CMK (cell line): ENCODE measurements at regions not wholly inside any gene's neighbourhood (a gene's known extent, or its start where the extent isn't known, plus 50 kb on each side); places are given as distances from the start of the nearest gene placed in this dataset.

Experiments used
- DNase-seq: peaks from one replicate; pipeline ENCODE4 v3.0.0-alpha.2; 2010; ENCODE audit warnings: low read depth

DNA sequence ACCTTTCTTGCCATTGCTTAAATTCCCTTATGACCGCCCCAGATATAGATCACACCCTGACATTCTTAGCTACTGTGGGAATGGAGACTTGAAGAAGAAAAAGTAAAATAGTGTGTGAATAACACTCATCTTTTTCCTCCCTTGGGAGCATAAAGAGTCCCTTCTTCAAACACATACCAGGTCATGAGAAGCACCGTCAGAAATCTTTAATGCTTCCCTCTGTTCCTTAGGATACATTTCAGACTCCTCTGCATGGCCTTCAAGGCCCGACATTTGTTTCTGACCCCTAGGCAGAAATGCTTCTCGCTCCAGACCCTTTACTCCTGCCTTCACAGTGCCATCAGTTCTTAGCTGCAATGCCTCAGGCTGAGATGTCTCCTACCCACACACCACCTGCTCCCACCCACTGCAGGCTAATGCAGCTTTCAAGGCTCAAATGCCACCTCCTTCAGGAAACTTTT, 143.8 kb upstream of the IL12A start:
- no peak for DNase-seq

DNA sequence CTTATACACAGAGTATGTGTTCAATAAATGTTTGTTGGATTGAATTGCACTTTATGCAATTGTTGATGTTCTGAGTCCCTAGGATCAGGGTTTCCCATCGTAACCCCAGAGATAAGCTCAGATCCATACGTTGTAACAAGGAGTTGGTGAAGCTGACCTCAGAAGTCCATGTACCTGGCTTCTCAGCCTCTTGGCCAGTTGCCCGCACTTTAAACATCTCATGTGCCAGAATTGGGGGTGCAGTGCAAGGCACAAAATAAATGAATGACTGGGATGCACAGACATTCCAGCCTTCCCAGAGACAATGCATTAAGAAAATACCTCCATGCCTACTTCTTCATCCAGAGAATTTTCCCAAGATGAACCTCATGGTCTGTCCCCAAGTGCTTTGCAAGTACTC, 142.9 kb upstream of the IL12A start:
- DNase-seq = no peak

DNA sequence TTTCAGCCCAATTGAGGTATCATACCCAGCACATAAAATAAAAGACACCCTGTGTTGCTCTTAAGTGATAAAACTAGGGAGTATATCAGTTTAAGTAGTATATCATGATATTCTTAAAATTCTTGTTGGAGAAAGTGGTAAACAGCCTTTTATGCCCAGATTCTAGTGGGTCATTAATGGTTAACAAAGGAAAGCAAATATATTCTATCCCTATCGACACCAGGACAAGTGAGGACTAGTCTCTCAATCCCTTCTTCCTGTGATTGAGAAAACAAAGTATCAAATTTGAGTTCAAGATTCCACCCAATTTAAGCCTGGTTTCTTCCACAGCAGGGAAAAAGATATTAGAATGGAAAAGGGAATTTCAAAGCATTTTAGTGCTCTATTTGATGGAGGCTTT, 142.4 kb upstream of the IL12A start:
- no peak for DNase-seq

DNA sequence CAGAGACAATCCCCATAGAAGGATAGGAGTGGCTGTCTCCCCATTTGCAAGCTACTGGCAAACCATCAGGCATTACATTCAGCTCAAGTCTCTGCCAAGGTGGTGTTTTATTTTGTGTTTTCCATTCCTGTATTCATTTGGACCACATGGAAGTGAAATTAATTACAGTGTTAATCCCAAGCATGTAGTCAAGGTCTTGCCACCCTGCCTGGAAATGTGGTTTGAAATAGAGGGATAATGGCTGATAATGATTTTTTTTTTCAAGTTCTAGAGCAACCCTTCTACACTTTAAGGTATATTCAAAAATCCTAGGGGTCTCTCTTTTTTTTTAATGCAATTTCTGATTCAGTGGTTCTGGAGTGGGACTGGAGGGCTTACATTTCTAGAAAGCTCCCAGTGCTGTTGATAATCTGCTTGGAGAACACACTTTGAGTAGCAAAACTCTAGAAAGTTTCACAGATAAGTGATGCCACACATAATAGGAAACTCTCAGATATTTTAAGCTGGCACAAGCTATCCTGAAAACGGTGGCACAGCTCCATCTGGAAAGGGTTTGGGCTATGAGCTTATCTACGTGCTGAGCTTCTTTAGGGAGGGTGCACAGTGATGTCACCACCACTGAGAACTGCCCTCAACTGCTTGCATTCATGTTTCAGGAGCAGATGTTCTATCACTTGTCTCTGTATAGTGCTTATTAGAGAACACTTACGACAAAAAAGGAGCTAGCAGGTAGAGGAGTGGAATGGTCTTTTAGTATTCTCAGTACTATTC, 140.1 kb upstream of the IL12A start:
- DNase-seq = no peak

DNA sequence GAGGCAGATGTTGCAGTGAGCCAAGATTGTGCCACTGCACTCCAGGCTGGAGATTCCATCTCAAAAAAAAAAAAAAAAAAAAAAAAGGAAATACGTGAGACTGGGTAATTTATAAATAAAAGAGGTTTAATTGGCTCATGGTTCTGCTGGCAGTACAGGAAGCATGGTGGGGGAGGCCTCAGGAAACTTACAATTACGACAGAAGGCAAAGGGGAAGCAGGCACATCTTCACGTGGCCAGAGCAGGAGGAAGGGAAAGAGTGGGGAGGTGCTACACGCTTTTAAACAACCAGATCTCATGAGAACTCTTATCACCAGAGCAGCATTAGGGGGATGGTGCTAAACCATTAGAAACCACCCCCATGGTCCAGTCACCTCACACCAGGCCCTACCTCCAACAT, 138.2 kb upstream of the IL12A start:
- DNase-seq = no peak

DNA sequence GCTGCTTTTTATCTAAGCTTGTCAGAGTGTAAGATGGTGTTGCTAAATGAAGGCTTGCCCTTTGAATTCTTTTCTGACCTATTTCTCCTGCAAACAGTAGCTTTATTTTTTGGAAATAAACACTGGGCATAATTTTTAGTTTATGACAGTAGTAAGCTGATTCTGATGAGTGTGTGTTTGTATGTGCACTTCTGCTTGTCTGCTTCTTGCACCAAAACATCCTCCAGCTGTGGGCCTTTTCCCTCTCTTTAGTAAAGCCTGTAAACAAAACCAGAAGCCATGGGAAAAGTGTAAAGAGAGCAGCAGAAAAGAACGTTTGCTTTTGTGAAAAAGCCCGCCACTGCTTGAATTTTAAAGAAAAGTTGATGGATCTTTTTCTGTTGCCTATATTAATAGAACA, 136.4 kb upstream of the IL12A start:
- no peak for DNase-seq

DNA sequence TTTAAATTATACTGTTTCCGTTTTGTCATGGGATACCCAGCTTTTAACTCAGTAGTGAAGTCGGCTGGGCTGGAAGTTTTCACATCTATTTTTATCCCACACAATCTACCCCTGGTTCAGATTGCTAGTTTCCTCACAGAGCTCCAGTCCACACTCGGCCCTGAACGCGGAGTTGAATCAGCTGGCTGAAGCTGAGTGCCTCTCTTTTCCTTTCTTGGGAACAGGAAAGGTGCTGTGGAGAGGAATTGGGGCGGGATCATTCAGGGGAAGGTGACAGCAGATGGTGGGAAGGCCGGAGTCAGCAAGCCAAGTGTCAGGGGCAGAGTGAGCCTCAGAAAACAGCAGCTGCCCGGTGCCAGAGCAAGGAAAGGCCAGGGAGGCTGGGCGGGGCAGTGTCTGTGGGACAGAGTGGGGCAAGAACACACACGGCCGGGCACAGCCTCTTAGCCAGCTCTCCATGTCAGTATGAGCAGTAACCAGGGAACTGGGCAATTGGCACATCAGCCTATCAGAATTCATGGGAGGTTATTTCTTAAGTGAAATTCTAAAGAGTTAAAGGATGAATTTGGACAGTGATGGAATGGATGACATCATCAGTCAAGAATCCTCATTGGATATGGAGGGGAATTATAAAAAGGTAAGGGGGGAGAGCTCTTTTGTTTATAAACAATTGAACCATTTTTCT, 135.7 kb upstream of the IL12A start:
- DNase-seq = no peak

DNA sequence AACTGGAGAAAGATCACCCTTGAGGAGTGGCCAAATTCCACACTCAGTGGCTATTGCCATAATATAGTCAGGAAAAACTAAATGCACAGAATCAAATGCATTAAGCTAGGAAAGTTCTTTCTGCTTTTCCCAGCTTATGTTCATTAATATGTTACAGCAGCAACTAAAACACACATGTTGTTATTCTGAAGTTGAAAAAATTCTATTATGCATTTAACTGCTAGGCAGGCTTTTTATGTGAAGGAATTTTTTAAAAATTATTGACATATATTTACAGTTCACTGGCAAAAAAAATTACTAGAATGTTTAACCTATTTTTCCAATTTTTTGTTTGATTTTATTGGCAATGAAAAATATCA, 135.2 kb upstream of the IL12A start:
- no peak for DNase-seq

DNA sequence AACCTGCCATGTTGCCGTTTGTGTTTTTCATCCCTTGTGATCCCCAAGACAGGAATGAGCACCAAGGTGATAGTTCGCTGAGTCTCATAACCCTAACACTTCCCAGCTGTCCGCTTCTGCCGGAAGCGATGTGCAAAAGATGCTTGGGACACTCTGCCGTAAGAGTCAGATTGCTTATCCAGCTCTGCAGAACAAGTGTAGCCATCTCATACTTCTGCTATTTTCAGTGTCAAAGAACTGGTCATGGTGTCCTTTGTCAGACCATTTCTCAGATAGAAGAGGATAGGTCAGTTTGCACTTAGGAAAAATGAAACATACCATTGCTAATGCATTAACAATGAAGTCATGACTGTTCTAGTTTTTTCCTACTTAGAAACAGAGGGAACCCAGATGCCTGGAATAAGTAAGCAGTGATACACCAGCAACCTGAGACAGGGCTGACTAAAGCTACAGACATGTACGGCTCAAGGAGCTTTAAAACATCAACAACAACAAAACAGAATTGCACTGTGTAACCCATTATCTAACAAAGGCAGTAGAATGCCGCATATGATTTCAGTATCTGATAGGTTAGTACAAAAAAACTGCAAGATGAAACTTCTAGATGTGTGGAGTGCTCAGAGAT, 134.0 kb upstream of the IL12A start:
- no peak for DNase-seq

DNA sequence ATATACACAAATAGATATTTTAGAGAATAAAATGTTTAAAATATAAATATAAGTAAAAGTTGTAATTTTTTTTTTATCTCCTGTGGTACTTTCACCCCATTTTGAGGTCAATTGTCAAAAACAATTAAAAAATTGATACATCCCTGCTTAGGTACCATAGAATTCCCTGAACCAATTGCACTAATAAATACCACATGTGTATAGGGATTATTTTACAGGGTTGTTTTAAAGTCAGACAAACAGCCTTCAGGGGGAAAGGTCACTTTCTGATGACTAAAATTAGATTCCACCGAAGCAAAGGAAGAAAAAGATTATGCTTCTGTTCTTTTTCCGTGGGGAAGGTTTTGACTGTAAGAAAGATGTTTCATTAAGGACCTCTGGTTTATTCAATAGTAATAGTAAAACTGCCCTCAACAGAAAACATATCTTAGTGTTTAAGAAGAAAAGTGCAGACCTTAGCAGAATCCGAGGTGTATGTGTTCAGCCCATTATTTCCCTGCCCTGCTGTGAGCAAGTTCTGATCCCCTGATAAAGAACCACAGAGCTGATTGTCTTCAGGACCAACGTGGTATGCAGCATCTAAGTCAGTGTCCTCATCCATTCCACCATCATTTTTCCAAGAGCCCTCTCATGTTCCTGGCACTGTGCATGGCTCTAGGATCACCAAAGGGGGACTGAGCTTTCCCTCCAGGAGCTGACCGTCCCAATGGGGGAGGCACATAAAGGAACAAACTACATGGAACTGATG, 132.9 kb upstream of the IL12A start:
- no peak for DNase-seq

DNA sequence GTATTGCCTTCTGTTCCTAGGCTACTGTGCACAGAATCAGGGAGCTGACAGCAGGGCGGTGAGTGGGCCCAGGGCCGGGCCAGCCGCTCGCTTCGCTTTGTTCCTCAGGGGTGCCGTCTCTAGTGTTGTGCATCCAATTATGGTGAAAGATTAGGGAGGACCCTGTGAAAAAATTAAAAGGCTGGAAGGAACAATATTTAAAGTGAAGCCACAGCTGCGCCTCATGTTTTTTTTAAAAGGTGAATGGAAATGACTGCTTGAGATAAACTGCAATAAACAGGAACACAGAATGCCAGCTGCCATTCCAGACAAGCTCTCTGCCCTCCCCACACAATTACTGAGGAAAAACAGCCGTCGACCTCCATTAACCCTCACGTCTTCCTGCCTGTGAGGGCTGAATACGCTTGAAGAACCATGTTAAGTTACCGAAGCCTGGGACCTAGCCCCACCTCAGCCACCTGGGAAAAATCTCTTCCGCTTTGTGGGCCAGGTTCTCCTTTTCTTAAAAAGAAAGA, 132.0 kb upstream of the IL12A start:
- no peak for DNase-seq

DNA sequence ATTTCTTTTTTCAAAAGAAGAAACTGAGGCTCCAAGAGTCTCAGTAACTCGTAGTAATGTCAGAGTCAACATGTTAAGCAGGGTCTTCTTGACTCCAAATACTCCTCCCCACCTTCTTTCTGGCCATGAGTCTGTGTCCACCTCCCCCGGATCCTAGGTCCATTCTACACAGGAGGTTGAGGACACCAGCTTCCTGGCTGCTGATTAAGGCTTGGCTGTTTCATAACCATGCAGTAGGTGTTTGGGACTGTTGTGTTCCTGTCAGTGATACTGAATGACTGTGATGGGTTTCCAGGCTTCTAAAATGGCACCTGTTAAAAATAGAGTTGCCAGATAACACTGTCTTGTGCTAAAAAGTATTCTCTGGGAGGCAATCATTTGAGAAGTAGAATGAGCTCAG, 130.8 kb upstream of the IL12A start:
- no peak for DNase-seq

DNA sequence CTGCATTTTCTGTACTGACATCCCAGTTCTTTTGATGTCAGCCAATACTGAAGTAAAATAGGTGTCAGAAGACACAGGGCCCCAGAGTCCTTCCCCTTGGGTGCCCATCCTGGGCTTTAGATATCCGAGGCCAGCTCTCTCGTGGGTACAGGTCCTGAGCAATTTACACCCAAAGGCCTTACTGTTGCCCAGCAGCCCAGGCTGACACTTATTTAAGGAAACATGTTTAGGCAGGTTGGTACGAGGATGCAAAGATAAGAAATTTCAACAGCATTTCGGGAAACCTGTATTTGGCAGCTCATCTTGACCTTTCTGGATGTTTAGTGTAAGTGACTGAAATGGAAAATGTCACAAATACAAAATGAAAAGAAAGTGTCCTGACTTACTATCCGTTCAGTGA, 130.0 kb upstream of the IL12A start:
- DNase-seq = no peak

DNA sequence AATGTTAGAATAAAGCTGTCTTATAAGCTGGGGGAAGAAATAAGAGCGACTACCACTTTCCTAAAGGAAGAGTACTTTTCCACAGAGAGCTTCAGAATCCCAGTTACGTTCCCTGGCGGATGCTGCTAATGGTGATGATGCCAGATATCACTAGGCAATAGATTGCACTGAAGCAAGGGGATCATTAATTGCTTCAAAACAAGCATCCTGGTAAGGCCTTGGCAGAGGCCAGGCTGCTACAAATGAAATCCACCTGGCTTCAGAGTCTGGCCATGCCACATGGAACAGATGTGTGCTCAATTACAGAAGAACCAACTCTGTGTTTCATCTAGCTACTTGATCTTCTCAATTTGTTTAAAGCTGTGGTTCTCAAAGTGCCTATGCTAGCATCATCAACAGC, 129.2 kb upstream of the IL12A start:
- DNase-seq = no peak

DNA sequence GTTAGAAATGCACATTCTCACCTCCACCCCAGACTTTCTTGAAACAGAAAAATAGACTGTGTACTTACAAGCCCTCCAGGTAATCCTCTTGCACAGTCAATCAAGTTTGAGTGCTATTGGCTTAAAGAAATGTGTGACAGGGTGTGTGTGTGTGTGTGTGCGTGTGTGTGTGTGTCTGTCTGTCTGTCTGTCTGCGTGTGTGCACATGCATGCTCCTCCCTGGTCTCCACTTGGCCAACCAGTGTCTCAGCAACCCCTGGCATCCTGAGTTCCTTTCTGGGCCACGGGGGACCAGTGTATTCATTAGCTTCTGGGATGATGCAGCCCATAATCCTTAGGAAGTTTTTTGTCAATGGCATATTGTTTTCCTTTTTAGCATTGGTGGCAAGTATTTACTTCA, 128.8 kb upstream of the IL12A start:
- no peak for DNase-seq

DNA sequence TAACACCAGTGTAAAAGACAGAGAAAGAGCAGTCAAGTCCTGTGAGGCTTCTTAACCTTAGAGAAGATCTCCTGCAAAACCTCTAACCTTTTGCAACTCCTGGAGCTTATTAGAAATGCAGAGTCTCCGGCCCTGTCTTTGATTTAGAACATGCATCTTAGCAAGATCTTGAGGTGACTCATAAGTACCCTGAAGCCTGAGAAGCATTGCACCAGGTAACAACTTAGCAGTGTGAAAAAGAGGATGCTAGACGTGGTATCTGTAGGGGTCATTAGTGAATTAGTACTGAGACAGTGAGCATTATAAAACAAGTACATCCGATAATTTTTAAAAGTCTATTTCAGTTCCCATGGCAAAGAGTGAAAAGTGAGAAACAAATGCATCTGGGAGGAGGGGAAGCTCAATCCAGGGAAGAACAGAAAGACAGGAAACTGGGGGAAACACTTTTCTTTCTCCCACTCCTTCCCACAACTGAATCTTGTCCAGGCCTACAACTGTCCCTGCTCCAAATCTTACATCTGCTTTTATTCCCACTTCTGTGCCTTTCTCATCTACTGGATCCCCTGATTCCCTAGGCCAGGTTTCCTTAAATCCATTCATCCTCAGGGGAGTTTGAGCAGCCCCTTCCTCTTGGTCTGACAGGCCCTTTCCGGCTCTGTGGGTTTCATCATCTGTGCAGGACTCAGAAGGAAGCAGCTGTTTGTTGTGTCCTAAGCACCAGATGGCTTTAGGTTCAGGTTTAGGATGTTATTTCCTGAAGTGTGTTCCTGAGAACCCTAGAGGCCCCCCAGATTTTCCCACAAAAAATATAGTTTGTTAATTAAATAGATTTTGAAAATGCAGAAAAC, 128.1 kb upstream of the IL12A start:
- no peak for DNase-seq

DNA sequence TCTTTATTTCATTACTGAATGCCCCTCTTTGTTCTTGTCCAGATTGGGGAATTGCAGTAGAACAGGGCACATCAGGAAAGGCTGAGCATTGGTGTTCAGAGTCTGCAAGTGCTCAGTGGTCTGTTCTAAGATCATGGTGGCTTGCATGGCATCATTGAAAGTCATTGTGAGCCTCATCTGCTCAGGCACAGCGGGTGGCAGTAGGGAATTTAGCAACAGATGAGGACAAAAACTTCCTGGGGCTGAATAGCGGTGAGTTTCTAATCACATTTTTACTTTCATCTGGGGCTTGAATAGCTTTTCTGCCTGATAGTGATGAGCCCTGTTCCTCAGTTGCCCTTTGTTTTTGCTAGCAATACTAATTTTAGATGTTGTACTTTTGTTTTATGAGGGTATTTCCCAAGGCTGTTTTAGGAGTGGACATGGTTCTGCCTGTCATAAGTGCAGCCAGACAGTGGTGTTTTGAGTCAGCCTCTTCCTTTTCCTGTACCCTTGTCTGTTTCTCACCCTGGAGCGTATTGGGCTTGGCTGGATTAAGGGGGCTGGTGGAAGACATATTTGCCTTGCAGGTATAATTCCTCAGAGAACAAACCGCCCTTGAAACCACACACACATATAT, 127.2 kb upstream of the IL12A start:
- no peak for DNase-seq

DNA sequence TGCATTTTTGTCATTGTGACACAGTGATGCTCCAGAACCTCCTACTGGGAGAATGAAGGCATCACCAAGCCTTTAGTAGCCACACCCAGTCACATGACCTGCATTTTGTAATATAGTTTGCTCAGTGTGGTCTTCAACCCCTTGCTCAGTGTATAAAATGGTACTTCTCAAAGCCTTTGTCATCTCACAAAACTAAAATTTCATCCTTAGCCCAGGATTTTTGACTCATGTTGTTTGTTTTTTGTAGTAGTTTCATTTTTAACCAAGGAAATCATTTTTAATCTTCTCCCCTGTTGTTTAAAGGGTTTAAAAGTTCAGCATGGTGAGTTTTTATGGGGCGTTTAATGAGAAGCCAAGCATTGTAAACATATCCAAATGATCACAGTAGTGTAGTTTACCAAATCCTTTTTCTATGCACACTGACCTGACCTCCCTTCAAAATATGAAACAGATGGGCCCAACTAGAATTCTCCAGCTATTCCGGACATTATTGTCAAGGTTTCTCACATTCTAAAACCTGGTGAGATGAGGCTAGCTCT, 123.5 kb upstream of the IL12A start:
- DNase-seq = no peak

DNA sequence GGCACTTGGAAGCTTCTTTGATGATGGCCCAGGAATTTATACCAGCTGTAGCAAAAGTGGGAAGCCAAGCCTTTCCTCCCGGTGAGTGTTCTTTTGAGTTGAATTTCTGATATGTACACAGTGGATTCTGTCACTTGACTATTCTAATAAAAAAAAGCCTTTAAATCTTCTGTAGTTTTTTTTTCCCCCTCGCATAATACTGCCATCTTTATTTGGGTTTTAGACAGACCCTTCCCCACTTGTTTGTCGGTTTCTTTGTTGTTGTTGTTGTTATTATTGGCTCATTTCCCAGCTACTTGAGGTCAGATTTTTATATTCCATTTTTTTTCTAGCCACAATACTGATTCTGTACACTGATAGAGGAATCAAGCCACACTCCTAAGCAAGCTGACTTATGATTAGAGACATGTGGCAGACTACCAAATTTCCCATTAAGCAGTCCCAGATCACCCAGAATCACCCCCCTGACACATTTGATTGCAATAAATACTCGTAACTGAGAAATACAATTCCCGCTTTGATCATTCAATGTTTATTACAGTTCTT, 122.4 kb upstream of the IL12A start:
- no peak for DNase-seq

DNA sequence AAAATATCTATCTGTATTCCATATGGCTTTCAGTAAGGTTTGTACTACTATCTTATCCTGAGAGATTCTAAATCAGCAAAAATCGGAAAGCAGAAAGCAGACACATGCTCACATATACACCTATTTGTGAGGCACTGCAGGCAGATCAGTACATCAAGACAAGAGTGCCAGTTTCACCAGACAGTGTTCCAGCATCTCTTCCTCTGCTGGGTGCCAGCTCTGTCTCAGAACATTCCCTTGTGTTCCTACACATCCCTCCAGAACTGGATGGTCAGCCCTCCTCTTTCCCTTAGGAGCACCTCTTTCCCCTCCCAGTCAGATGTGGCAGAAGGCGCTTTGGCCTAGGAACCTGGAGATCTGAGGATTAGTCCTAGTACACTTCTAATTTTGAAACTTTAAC, 121.3 kb upstream of the IL12A start:
- DNase-seq = no peak

DNA sequence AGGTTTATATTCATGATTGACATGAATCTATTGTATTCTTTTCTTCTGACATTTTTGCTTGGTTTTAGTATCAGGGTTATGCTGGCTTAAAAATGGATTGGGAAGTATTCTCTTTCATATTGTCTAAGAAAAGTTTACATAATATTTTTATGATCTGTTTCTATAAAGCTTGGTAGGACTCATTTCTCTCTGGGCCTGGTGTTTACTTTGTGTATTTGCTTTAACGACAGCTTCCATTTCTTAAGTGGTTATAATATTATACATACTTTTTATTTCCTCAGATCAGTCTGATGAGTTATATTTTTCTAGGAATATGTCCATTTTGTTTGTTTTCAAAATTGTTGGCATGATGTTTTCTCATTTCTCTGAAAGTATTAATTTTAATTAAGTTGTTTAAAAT, 117.9 kb upstream of the IL12A start:
- DNase-seq = no peak
